Naive B cell (primary cell): ENCODE measurements at regions not wholly inside any gene's neighbourhood (a gene's known extent, or its start where the extent isn't known, plus 50 kb on each side); places are given as distances from the start of the nearest gene placed in this dataset.

Experiments
- ATAC-seq, 2 donors: fragments of 150-1000 bp; cut with Tn5 transposase; 2 replicates each; pipeline ENCODE4 v1.10.0; 2021; ENCODE audit warnings: low read depth in 2 of 2, mild to moderate bottlenecking in 2 of 2, moderate library complexity in 2 of 2
- DNase-seq: peaks from one replicate; pipeline ENCODE4 v3.0.0; 2022
- H3K27ac Mint-ChIP-seq, 6 donors: one replicate each; pipeline ENCODE4 v1.8.0; 2020 to 2022; ENCODE audit warnings: mild to moderate bottlenecking in 6 of 6, mixed read lengths in 6 of 6, moderate library complexity in 5 of 6, inconsistent platforms in 2 of 6
- H3K27me3 Mint-ChIP-seq, 3 donors: one replicate each; pipeline ENCODE4 v1.8.0; 2021 to 2022; ENCODE audit warnings: mixed read lengths in 3 of 3, mild to moderate bottlenecking in 1 of 3
- H3K36me3 Mint-ChIP-seq, 2 donors: one replicate each; pipeline ENCODE4 v1.8.0; 2020 to 2022; ENCODE audit warnings: mixed read lengths in 2 of 2, inconsistent platforms in 1 of 2, mild to moderate bottlenecking in 1 of 2
- H3K4me1 Mint-ChIP-seq, 3 donors: one replicate each; pipeline ENCODE4 v1.8.0; 2020 to 2022; ENCODE audit warnings: mixed read lengths in 3 of 3, inconsistent platforms in 1 of 3, mild to moderate bottlenecking in 1 of 3, moderate library complexity in 1 of 3
- H3K4me3 Mint-ChIP-seq, 8 donors: one replicate each; pipeline ENCODE4 v1.8.0; 2020 to 2022; ENCODE audit warnings: mild to moderate bottlenecking in 8 of 8, mixed read lengths in 8 of 8, moderate library complexity in 8 of 8, inconsistent platforms in 2 of 8
- H3K9me3 Mint-ChIP-seq, 7 donors: one replicate each; pipeline ENCODE4 v1.8.0; 2020 to 2022; ENCODE audit warnings: mixed read lengths in 7 of 7, mild to moderate bottlenecking in 5 of 7, inconsistent platforms in 2 of 7, moderate library complexity in 1 of 7

DNA sequence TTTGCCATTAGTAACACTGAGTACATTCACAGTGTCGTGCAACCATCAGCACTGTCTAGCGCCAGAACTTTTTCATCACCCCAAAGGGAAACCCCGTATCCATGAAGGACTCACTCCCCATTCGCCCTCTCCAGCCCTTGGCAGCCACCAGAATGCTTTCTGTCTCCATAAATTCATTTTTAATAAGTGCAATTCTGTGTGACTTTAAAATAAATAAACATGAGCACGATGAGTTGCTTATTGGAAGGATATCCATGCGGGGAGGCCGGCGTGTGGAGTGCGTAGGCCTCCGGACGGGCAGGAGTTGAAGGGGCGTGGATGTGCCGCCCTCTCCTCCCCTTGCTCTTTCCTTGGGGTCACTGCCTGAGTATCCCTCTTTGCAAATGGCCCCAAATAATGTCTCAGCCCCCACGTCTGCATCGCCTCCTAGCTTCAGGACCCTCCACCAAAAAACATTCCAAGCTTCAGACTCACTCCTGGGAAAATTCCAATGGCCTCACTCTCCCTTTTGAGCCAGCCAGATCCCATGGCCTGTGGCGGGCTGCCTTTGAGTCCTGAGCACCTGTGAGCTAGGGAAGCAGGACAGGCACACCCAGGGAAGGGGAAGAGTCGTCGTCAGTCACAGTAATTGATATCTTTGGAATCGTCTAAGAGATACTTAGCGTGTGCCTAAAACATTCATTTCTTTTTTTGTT lies 306.3 kb downstream of the SEC14L1 start:
- Mint-ChIP-seq H3K4me3 (peak overlapping the region; percentile 59 to 100 (median 86)), H3K4me1 (peaks cover 70 to 87% (median 81%) of the 10 kb centered on the region in 3 donors), H3K27me3 (no peaks in the 10 kb centered on the region), H3K9me3 (no peaks in the 10 kb centered on the region), H3K27ac (peak overlapping the region; percentile 97 to 100 (median 100)), H3K36me3 (peaks cover 0 to 6% of the 10 kb centered on the region in 2 donors)
- DNase-seq = no peak
- no peak for ATAC-seq

DNA sequence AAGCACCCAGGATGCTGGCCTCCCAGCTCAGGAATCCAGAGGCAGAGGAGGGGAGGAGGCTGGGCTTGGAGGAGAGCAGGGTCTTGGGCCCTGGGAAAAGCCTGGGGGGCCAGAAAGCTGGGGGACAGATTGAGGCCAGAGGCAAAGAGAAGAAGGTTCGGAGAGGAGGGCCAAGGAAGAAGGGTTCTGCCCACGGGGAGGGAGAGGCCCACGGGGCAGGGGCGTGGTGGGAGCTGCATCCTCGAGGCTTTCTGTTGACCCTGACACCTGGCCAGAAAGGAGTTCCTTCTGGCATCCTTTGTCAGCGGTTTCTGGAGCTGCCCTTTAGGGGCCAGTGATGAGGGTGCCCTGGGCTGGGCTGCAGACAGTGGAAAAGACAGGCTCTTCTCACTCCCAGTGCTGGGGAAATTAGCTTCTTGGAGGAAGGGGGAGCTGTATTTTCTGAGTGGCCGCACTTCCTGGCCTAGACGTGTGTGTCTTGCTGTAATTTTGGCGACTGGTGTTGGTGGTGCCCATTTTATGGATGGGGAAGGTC lies 308.7 kb downstream of the SEC14L1 start:
- ATAC-seq (no peak), DNase-seq (no peak)
- H3K9me3 Mint-ChIP-seq = no peaks in the 10 kb centered on the region
- peaks cover 0 to 6% of the 10 kb centered on the region in 2 donors for H3K36me3 Mint-ChIP-seq
- H3K27ac Mint-ChIP-seq = peak overlapping the region; percentile 93 to 99 (median 96)
- peak overlapping the region; percentile 97 to 100 (median 98) for H3K4me3 Mint-ChIP-seq
- H3K4me1 Mint-ChIP-seq = peaks cover 72 to 86% (median 76%) of the 10 kb centered on the region in 3 donors
- no peaks in the 10 kb centered on the region for H3K27me3 Mint-ChIP-seq

DNA sequence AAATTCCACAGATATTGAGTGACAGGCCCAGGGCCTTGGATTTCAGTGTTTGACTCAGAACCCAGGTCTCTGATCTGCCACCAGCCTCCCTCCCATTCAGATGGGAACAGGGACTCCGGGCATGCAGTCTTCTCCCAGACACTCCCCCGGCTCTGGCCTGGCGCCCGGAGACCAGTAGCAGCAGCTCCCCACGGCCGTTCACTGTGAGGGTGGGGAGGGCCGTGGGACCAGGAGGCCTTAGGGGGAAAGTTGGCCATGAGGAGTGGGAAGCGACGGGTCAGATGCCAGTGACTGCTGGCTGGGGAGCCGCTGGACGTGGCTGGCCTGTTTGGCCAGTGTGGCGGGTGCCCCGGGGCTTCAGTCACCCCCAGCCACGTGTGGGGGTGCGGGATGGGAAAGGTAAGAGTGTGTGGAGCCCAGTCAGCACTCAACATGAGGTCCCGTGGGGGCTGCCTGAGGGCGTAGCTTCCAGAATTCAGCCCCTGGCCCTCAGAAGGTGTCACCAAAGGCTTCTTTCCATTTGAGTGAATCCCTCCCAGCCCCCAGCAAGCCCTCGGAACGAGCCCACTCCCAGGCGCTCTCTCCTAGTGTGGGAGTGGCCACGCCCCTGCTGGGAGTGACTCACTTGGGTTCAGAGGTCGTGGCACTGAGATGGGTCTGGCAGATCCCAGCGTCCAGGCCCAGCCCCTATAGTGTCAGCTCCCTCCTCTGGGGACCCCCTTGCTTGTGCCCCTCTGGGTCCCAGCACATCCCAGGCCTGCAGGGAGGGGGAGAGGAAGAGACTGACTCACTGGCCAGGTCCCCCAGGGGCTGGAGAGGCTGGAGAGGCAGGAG lies 309.4 kb downstream of the SEC14L1 start:
- Mint-ChIP-seq H3K36me3 (peaks cover 0 to 6% of the 10 kb centered on the region in 2 donors), H3K27ac (peak overlapping the region; percentile 85 to 99 (median 96)), H3K9me3 (no peaks in the 10 kb centered on the region), H3K27me3 (no peaks in the 10 kb centered on the region), H3K4me3 (peak overlapping the region; percentile 97 to 100 (median 98)), H3K4me1 (peaks cover 72 to 86% (median 76%) of the 10 kb centered on the region in 3 donors)
- ATAC-seq (no peak), DNase-seq (no peak)

DNA sequence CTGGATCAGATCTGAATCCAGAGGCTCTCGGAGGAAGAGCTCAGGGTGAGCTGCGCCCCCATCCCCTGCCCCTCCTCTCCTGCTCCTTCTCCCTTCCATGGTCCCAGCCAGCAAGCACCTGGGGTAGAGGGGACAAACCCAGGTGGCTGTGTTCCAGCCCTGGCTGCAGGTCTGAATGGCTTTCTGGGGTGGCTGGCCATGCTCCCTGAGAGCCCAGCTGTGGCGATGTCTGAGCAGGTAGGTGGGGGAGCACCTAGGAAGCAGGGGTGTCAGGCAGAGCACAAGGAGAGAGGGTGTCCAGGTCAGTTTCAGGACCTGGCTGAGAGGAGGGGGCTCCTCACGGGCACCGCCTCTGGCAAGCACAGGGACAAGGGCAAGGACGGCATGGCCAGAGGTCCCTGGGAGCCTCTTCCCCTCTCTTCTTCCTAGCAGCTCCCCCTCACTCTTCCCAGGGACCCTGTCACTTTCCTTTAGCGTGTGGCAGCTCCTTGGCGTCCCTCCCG lies 310.0 kb downstream of the SEC14L1 start:
- H3K4me1 Mint-ChIP-seq = peaks cover 71 to 86% (median 76%) of the 10 kb centered on the region in 3 donors
- H3K9me3 Mint-ChIP-seq = no peaks in the 10 kb centered on the region
- no peak for ATAC-seq
- no peaks in the 10 kb centered on the region for H3K27me3 Mint-ChIP-seq
- H3K27ac Mint-ChIP-seq = peak overlapping the region; percentile 94 to 99 (median 98)
- peaks cover 0 to 6% of the 10 kb centered on the region in 2 donors for H3K36me3 Mint-ChIP-seq
- no peak for DNase-seq
- peak overlapping the region; percentile 97 to 100 (median 98) for H3K4me3 Mint-ChIP-seq

DNA sequence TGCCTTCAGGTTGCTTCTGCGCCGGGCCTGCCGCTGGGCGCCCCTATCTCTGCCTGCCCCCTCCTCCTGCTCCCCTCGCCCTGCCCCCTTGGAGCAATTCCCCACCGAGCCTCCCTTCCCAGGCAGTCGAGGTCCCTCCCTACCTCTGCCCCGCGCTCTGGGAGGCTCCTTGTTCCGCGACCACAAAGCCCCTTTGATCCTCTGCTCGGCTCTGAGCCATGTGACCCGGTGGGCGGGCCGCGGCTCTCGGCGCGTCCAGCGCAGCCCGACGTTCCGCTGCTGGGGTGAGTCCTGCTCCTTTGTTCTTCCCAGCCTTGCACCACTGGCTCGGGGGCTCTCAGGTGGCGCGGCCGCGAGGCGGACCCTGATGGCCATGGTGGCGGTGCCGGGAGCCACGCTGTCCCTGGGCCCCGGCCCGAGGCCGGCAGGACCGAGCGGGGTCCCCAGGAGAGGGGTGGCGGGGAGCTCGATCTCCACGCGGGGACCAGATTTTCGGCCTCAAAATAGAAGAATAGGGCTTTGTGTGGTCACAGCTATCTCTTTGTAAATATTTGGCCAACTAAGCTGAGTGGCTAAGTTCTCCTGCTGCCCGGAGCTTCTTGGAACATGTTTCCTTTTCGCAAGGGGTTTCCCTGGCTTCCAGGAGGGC lies 310.6 kb downstream of the SEC14L1 start:
- H3K27ac Mint-ChIP-seq = peak overlapping the region; percentile 94 to 99 (median 98)
- ATAC-seq = peak; percentile 69 to 70
- H3K9me3 Mint-ChIP-seq = no peaks in the 10 kb centered on the region
- H3K27me3 Mint-ChIP-seq = no peaks in the 10 kb centered on the region
- DNase-seq = peak; percentile 58
- peak overlapping the region; percentile 97 to 100 (median 98) for H3K4me3 Mint-ChIP-seq
- H3K4me1 Mint-ChIP-seq = peaks cover 69 to 83% (median 75%) of the 10 kb centered on the region in 3 donors
- H3K36me3 Mint-ChIP-seq = peaks cover 0 to 6% of the 10 kb centered on the region in 2 donors

DNA sequence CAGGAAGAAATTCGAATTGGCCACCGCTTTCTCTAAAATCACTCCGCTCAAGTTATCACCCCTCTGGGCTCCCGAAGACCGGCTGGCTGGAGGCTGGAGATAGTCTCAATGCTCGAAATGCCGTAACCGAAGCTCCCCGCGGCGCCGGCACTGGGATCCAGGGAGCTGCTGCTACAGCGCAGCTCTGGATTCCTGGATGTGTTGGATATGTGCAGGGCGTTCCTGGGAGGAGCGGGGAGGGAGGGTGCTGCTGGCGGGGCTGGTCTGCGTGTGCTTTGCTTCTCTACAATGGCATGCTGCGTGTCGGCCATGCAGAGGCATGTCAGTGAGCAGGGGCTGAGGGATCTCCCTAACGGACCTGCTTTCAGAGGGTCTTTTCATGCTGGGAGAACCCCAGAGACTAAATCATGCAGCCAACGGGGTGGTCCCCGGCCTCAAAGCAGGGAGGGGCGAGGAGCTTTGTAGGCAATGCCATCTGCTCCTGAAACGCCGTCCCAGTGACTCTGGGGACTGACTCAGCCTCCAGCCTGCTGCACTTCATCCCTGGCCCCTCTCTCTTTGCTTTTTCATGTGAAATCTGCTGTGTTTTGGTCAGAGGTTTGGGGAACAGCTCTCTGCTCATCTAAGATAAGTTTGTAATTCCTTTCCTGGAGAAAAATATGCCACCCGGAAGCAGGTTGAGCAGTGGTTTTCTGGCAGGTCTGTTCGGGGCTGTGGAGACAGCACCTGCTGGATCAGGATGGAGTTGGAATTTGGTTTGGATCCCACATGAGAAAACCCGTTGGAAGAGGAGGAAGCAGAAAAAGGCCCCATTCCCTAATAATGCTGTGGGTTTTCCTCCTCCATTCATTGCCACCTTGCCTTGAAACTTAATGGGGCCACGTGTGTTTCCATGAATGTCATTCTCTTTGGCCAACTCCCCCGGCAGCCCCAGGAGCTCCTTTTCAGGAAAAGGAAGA lies 311.4 kb downstream of the SEC14L1 start:
- Mint-ChIP-seq H3K36me3 (peaks cover 0 to 6% of the 10 kb centered on the region in 2 donors), H3K4me3 (peak overlapping the region; percentile 97 to 100 (median 98)), H3K27ac (peak overlapping the region; percentile 94 to 99 (median 98)), H3K27me3 (no peaks in the 10 kb centered on the region), H3K9me3 (no peaks in the 10 kb centered on the region), H3K4me1 (peaks cover 65 to 82% (median 73%) of the 10 kb centered on the region in 3 donors)
- DNase-seq (no peak), ATAC-seq (peak; percentile 25 to 35)

DNA sequence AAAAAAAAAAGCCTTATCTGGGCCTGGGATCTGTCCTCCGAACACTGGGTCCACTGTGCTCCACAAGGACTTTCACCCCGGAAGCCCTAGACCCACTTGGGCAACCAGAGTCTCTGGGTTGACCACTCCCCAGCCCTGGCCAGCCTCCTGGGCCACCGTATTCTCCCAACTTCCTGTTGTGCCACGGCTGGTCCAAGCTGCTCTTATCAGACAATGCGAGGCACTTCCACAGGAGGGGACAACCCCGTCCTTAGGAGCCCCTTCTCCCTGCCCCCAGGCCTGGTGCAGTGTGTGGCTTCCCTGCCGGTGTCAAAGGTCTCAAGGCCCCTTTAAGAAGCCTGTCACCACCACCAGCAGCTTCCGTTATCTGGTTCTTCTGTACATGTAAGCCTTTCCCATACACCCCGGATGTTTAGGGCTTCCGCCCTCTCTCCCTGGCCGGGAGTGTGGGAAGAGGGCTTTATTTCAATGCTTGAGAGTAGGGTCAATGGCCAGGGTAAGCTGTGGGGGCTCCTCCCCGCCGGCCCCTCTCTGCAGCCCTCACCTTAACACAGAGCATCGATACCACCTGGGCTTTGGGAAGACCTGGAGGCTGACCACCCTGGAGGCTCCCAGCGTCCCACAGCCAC lies 313.0 kb downstream of the SEC14L1 start:
- Mint-ChIP-seq H3K27me3 (no peaks in the 10 kb centered on the region), H3K9me3 (no peaks in the 10 kb centered on the region), H3K36me3 (peaks cover 0 to 6% of the 10 kb centered on the region in 2 donors), H3K4me1 (peaks cover 73 to 84% (median 76%) of the 10 kb centered on the region in 3 donors), H3K4me3 (peak overlapping the region; percentile 97 to 100 (median 98)), H3K27ac (peak overlapping the region; percentile 94 to 99 (median 98))
- ATAC-seq = peak; percentile 25 to 39
- DNase-seq = no peak

DNA sequence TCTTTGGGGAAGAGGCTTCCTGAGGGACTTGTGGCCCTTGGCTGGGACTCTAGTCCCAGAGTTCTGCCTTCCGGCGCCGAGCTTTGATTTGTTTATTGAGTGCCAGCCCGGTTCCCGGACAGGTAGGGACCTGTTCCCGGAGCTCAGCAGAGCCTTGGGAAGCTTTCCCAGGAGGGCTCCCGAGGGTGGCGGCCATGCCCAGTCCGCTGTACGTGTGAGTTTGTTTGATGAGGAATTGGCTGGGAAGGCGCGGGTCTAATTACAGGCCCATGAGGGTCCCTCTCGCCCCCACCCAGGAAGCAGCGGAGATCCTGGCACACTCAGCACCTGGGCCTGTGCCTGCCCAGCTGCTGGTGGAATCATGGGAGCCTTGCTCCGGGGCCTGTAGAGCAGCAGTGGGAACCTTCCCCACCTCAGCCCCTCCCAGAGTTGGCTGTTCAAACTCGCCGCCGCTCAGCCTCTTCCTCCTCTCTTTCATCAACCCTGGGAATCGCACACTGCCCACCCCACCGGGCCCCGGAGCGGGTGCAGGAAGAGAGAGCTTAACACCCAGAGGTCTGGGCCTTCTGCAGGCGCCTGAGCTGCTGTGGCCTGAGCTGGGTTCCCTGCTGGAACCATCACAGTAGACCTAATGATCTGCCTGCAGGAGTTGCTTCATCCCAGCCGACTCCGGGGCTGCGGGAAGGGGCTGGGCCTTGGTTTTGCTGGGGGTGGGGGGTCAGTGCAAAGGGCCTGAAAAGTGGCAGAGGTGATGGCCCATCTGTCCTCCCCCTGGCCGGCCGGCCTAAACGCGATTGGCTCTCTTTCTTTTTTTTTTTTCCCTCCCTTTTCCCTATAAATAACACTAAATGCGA lies 313.7 kb downstream of the SEC14L1 start:
- Mint-ChIP-seq H3K4me3 (peak overlapping the region; percentile 97 to 100 (median 98)), H3K9me3 (no peaks in the 10 kb centered on the region), H3K27ac (peak overlapping the region; percentile 1 to 99 (median 96)), H3K4me1 (peaks cover 73 to 84% (median 77%) of the 10 kb centered on the region in 3 donors), H3K36me3 (no peaks in the 10 kb centered on the region), H3K27me3 (no peaks in the 10 kb centered on the region)
- no peak for ATAC-seq
- DNase-seq = no peak

DNA sequence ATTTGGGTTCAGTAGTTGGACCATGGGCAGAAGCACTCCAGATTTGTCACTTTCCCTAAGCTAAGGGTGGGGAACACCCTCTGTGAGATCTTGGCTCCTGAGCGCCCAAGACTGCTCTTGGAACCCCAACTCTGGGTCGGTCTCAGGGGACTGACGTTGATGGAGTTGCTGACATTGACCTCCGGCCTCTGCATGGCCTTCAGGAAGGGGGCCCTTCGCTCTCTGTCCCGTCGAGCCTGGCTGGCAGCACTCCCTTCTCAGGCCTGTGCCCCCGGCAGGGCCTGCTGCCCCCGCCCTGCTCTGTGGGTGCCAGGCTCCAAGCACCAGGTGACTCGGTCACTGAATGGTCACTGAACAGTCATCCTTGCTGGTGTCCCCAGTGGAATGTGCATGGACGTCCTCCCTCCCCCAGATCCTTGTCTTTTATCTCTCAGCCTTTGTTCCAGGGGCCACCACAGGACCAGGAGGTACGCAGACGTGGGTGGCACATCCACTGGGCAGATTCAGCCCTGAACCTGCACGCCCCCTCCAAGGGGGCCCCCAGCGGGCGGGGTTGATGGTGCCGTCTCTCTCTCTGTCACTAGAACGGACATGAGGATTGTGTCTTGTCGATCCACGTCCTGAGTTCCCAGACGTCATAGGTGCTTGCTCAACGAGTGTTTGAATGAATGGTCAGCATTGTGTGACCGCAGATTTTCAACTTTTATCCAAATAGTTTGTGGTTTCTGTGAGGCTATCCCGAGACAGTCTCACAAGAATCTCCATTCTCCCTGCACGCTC lies 314.5 kb downstream of the SEC14L1 start:
- Mint-ChIP-seq H3K9me3 (no peaks in the 10 kb centered on the region), H3K4me3 (peak overlapping the region; percentile 97 to 100 (median 98)), H3K36me3 (no peaks in the 10 kb centered on the region), H3K27me3 (no peaks in the 10 kb centered on the region), H3K27ac (peak overlapping the region; percentile 1 to 99 (median 91)), H3K4me1 (peaks cover 74 to 84% (median 74%) of the 10 kb centered on the region in 3 donors)
- no peak for DNase-seq
- ATAC-seq = no peak

DNA sequence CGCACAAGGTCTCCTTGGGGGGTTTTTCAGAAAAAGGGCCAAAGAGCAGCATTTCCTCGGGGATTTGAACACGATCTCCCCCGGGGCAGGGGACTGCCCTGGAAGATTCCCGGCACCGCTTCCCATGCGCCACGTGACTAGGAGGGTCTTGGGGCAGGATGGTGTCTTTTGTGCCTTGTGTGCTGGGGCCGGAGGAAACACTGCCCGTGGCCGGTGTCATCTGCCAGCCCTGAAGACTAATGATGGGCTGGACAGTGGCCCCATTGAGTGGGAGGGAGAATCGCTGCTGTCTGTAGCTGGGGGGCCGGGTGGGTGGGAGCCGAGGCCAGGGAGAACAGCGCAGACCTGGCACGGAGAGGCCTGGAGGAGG lies 315.1 kb downstream of the SEC14L1 start:
- DNase-seq = no peak
- Mint-ChIP-seq H3K36me3 (no peaks in the 10 kb centered on the region), H3K4me1 (peaks cover 69 to 84% (median 80%) of the 10 kb centered on the region in 3 donors)

More for the DNA sequence above, 315.1 kb downstream of the SEC14L1 start:
- Mint-ChIP-seq H3K9me3 (no peaks in the 10 kb centered on the region), H3K27ac (peak overlapping the region in 4 of 6 donors; percentile 80 to 97 (median 88)), H3K4me3 (peak overlapping the region; percentile 70 to 100 (median 98)), H3K27me3 (no peaks in the 10 kb centered on the region)
- no peak for ATAC-seq
